ENCODE measurements at regions not wholly inside any gene's neighbourhood (a gene's known extent, or its start where the extent isn't known, plus 50 kb on each side); places are given as distances from the start of the nearest gene placed in this dataset.

GRCh38 chr4:74627504-74627903 is 166.8 kb downstream of the BTC start:
- WGBS, 2 donors: 85 to 86% methylated on average over 4 of the region's 4 CpGs
- Histone ChIP-seq H3K9me3 (no peaks in the 10 kb centered on the region), H3K27me3 (no peaks in the 10 kb centered on the region), H3K4me3 (replicated peaks in 1 of 3) (no peak overlapping the region), H3K27ac (no peak overlapping the region), H3K36me3 (no peaks in the 10 kb centered on the region), H3K4me1 (no peaks in the 10 kb centered on the region)
- TF ChIP-seq POLR2A (IDR thresholded peaks at IDR 0.05): no peak
- TF ChIP-seq, protein P1, sequence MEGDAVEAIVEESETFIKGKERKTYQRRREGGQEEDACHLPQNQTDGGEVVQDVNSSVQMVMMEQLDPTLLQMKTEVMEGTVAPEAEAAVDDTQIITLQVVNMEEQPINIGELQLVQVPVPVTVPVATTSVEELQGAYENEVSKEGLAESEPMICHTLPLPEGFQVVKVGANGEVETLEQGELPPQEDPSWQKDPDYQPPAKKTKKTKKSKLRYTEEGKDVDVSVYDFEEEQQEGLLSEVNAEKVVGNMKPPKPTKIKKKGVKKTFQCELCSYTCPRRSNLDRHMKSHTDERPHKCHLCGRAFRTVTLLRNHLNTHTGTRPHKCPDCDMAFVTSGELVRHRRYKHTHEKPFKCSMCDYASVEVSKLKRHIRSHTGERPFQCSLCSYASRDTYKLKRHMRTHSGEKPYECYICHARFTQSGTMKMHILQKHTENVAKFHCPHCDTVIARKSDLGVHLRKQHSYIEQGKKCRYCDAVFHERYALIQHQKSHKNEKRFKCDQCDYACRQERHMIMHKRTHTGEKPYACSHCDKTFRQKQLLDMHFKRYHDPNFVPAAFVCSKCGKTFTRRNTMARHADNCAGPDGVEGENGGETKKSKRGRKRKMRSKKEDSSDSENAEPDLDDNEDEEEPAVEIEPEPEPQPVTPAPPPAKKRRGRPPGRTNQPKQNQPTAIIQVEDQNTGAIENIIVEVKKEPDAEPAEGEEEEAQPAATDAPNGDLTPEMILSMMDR (IDR thresholded peaks at IDR 0.05): no peak
- DNase-seq: no peak
- intact Hi-C loops (cut with DNase I): no loop called here

DNA sequence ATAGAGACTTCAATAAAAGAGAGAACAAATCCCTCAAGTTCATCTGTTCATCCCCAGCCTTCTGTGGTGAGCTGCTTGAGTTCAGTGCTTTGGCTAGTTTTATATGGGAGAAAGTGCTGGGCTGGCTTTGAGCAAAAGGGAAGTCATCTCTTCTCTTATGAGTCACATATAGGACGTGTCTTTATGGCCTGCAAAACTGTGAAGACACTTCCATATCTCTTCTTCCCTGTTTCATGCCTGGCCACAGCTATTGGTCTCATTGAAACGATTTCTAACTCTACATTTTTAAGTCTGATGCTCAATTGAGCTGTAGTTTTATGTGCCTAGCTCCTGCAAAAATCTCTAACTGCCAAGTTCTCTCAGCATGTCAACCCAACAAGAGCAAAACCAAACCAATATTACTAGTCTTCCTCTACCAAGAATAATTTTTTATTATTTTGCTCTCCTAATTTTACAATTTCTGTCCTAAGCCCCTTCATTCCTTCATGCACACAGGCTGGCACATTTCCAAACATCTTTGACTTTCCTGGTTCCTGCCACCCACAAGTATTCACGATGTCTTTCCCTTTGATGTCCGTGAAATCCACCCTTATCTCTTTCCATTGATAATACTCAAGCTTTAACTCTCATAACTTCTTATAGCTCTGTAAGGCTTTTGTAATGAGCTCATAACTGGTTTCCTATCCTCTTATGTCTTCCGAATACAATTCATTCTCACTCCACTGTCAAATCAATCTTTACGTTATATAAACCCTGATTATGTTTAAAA is 165.3 kb downstream of the BTC start:
- TF ChIP-seq POLR2A (IDR thresholded peaks at IDR 0.05): no peak
- TF ChIP-seq, protein P1 (IDR thresholded peaks at IDR 0.05): no peak
- DNase-seq: no peak
- no peaks in the 10 kb centered on the region for H3K9me3 ChIP-seq
- no peaks in the 10 kb centered on the region for H3K27me3 ChIP-seq
- WGBS, 2 donors: 78 to 79% methylated on average over 6 of the region's 6 CpGs
- H3K27ac ChIP-seq: no peak overlapping the region
- H3K36me3 ChIP-seq: no peaks in the 10 kb centered on the region
- no peaks in the 10 kb centered on the region for H3K4me1 ChIP-seq
- H3K4me3 ChIP-seq (replicated peaks in 1 of 3): no peak overlapping the region
- intact Hi-C loops (cut with DNase I): no loop called here

GRCh38 chr4:74630551-74630950 is 163.8 kb downstream of the BTC start:
- Histone ChIP-seq H3K27me3 (no peaks in the 10 kb centered on the region), H3K36me3 (no peaks in the 10 kb centered on the region), H3K27ac (no peak overlapping the region), H3K4me3 (replicated peaks in 1 of 3) (no peak overlapping the region), H3K9me3 (no peaks in the 10 kb centered on the region), H3K4me1 (no peaks in the 10 kb centered on the region)
- intact Hi-C loops (cut with DNase I): no loop called here
- WGBS, 2 donors: 82 to 90% methylated on average over 3 of the region's 3 CpGs
- no peak for TF ChIP-seq POLR2A (IDR thresholded peaks at IDR 0.05)
- TF ChIP-seq, protein P1 (IDR thresholded peaks at IDR 0.05): no peak
- DNase-seq: no peak

DNA sequence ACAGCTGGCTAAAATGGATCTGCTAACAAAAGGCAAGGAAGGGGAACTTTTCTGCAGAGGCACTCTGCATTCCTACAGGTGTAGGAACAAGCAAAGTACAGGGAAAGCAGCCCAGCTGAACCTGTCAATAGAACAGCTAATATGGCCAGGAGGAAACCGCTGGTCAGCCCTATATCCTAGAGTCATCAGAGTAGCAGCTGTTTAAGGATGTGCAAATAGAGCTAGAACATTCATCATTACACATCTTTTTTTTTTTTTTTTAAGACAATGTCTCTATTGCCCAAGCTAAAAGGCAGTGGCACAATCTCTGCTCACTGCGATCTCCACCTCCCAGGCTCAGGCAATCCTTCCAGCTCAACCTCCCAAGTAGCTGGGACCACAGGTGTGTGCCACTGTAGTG is 163.0 kb downstream of the BTC start:
- TF ChIP-seq POLR2A (IDR thresholded peaks at IDR 0.05): no peak
- TF ChIP-seq, protein P1 (IDR thresholded peaks at IDR 0.05): no peak
- WGBS, 2 donors: 90 to 94% methylated on average over 2 of the region's 2 CpGs

GRCh38 chr4:74631988-74632387 is 162.3 kb downstream of the BTC start:
- H3K27ac ChIP-seq: no peak overlapping the region
- no peaks in the 10 kb centered on the region for H3K4me1 ChIP-seq
- no peaks in the 10 kb centered on the region for H3K9me3 ChIP-seq
- intact Hi-C loops (cut with DNase I): no loop called here
- no peak for DNase-seq
- no peaks in the 10 kb centered on the region for H3K27me3 ChIP-seq
- no peaks in the 10 kb centered on the region for H3K36me3 ChIP-seq
- no peak overlapping the region for H3K4me3 ChIP-seq (replicated peaks in 1 of 3)
- TF ChIP-seq, protein P1 (IDR thresholded peaks at IDR 0.05): no peak
- no peak for TF ChIP-seq POLR2A (IDR thresholded peaks at IDR 0.05)

More for the DNA sequence above, 163.0 kb downstream of the BTC start:
- Histone ChIP-seq H3K27ac (no peak overlapping the region), H3K27me3 (no peaks in the 10 kb centered on the region), H3K4me1 (no peaks in the 10 kb centered on the region), H3K36me3 (no peaks in the 10 kb centered on the region), H3K9me3 (no peaks in the 10 kb centered on the region), H3K4me3 (replicated peaks in 1 of 3) (no peak overlapping the region)
- intact Hi-C loops (cut with DNase I): no loop called here
- no peak for DNase-seq
